ENCODE measurements at regions not wholly inside any gene's neighbourhood (a gene's known extent, or its start where the extent isn't known, plus 50 kb on each side); places are given as distances from the start of the nearest gene placed in this dataset.
"Not testable (repeated sequence)": the region's sequence is repeated elsewhere in the genome, so short reads cannot be mapped to it uniquely, and the experiment has no call there.

DNA sequence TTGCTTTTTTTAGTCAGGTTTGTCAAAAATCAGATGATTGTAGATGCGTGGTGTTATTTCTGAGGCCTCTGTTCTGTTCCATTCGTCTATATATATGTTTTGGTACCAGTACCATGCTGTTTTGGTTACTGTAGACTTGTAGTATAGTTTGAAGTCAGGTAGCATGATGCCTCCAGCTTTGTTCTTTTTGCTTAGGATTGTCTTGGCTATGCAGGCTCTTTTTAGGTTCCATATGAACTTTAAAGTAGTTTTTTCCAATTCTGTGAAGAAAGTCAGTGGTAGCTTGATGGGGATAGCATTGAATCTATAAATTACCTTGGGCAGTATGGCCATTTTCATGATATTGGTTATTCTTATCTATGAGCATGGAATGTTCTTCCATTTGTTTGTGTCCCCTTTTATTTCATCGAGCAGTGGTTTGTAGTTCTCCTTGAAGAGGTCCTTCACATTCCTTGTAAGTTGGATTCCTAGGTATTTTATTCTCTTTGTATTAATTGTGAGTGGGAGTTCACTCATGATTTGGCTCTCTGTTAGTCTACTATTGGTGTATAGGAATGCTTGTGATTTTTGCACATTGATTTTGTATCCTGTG lies 70.1 kb upstream of the TOP3B start:
- not testable (repeated sequence) for DNase-seq

DNA sequence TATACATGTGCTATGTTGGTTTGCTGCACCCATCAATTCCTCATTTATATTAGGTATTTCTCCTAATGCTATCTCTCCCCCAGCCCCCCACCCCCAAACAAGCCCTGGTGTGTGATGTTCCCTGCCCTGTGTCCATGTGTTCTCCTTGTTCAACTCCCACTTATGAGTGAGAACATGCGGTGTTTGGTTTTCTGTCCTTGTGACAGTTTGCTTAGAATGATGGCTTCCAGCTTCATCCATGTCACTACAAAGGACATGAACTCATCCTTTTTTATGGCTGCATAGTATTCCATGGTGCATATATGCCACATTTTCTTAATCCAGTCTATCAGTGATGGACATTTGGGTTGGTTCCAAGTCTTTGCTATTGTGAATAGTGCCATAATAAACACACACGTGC lies 68.4 kb upstream of the TOP3B start:
- DNase-seq: not testable (repeated sequence)

DNA sequence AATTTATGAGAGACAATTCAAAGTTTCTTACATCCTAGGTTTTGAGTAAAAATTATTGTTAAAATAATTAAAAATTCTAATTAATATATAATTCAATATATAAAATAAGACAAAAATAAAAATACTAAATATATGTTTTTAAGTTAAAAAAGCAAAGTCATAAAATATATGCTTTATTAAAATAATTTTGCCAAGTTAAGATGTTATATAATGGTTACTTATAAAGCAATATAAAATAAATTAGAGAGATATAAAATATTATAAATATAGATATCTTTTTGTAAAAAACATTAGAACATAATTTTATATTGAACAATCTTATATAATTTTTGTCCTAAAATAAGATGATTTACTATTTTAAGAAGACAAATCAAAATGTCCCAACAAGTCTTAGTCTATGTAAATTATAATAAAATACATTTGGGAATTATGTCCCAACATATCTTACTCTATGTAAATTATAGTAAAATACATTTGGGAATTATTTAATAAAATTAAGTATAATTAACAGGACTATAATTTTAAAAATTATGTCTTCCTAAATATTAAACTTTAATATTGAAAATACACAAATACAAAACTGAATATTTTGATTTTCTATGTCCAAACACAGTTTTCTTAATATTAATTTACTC lies 67.7 kb upstream of the TOP3B start:
- no peak for DNase-seq

DNA sequence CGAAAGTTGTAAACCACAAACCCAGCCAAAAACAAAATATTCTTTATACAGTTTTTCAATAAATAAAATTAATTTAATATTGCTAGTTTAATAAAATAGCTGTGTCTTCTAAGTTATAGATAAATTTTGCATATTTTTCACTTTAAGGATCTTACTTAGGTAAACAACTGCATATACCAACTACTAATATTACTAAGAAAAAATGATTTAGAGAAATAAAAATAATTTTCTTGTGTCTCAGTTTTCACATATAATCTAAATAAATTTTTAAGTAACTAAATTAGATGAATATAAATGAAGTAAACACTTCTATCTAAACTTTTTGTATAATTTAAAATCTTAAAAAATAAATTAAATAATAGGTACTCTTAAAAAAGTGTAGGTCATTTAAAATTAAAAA lies 67.1 kb upstream of the TOP3B start:
- DNase-seq: no peak

DNA sequence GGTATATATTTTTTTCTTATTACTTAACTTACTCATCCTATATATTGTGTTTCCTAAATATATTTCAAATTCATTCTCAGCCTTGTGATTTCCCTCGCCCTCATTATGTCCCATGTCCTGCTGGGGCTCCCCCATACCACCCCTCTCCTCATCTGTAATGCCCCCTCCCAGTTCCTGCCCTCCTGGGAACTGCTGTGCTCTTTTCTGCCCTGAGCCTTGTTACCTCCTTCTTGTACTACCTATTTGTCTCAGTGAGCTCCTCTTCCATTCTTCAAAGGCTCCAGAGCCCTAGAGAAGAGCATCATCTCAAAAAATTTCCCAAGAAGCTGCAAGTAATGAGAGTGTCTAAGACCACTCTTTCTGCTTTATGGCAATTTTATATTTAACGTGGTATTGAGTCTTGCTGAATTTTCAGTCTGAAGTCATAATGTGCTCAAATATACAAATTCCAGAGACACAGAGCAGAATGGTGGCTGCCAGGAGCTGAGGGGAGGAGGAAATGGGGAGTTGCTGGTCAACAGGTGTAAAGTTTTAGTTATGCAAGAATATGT lies 66.5 kb upstream of the TOP3B start:
- no peak for DNase-seq

DNA sequence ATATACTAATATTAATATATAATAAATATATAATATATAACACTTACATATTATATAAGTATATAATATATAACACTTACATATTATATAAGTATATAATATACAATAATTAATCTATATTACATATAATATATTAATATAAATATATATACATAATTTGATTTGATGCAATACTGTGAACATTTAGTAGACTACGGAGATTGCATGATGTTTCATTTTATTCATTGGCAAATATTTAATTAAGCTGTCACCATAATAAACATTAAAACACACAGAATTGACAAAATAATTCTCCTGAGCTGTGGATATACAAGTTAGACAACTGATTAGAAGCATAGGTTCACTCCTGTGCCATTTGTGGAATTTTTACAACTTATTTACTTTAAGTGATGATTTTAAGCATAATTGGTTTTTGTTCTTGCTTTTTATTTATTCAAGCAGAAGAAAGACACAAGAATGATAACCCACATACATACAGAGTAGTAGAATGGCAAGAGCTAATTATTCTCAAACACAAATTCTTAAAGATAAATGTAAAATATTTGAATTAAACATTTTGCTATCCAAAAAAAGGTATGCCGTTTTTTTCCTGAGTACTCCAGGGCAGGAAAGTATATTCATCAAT lies 65.8 kb upstream of the TOP3B start:
- no peak for DNase-seq

DNA sequence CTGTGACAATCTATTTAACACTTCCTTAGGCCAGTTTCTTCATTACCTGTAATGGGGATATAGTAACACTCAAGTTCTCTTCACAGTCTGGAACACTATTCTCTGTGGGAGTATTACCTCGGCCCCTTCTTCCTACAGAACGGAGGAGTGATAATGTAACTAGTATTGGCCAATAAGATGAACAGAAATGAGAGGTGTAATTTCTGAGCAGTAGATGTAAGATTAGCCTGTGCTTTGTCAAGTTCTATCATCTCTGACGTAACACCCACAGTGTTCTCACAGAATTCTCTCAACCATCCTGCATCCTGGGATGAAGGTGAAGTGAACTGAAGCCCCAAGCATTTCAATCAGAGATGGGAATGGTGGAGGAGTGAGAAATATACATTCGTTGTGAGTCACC lies 65.2 kb upstream of the TOP3B start:
- DNase-seq: no peak

DNA sequence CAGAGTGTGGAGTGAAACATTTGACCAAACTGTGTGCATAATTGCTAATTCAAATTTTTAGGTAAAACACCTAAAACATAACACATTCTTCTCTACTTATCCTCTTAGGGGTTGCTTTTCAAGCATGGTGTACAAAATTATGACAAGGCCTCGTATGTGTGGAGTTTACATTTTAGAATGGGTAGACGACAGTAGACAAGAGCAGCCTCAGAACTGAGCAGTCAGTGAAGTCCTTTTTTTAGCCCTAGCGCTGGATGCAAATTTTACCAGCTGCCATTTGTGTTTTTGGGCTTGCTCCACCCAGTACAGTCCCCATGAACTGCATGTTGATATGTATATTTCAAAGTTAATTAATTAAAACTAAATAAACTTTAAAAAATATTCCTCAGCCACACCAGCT lies 64.7 kb upstream of the TOP3B start:
- no peak for DNase-seq

DNA sequence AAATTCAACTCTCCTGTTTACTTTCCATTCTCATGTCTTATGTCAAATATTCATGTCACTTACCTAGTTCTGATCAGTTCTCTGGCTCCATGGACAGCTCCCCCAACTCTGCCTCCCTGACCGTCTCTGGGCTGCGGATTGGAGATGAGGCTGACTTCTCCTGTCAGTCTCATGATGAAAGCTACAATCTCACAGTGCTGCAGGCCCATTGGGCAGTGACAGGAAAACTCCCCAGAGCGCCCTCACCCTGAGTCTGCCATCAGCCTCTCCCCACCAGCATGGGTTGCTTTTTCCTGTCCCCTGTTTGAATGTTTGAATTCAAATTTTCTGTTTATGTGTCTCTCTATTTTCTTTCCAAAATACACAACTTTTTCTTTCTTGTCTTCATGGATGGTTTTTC lies 63.8 kb upstream of the TOP3B start:
- DNase-seq: no peak

DNA sequence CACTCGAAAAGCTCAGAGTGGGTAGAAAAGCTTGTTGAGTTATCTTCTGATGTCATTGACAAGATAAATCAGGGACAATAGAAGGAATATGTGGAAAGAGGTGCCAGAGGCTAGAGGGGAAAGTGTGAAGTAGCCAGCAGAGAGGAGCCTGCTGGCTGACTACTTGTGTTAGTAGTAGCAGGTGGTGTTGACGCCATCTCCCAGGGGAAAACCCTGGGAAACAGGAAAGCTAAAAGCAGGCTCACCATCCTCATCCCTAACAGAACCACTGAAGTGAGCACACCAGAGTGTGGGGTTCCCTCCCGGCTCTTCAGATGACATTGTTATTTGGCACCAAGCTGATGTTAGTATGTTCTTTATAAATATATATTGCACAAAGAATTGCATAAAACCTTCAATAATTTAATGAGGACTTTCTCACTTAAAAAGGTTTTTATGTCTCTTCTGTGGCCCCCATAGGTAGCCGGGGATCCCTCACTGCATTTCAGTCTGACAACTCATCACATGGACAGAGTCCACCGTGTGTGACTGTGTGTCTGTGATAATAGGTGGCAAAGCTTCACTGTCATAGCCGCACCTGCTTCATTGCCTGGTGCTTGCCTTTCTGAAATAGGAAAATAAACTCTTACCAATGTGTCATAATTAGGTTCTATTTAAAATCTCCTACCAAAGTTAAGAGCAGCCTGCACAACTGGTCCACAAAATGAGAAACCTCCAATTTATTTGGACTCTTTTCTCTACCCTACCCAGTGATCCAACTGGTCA lies 63.2 kb upstream of the TOP3B start:
- no peak for DNase-seq

DNA sequence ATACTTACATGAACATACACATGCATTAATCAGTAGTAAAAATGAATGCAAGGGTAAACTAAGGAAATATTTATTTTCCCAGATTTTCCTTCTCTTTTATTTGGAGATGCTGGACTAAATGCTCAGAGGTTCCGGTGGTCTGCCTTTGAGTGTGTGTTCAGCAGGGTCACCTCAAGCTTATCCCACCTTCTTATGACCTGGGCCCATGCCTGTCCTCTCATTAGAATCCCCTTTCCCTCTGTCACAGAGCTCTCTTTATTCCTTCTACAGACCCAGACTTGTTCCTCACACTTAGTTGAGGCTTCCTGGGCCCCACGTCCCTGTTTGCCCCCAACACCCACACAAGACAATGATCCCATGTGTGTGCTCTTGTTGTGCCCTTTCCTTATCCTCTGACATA lies 61.6 kb upstream of the TOP3B start:
- no peak for DNase-seq

DNA sequence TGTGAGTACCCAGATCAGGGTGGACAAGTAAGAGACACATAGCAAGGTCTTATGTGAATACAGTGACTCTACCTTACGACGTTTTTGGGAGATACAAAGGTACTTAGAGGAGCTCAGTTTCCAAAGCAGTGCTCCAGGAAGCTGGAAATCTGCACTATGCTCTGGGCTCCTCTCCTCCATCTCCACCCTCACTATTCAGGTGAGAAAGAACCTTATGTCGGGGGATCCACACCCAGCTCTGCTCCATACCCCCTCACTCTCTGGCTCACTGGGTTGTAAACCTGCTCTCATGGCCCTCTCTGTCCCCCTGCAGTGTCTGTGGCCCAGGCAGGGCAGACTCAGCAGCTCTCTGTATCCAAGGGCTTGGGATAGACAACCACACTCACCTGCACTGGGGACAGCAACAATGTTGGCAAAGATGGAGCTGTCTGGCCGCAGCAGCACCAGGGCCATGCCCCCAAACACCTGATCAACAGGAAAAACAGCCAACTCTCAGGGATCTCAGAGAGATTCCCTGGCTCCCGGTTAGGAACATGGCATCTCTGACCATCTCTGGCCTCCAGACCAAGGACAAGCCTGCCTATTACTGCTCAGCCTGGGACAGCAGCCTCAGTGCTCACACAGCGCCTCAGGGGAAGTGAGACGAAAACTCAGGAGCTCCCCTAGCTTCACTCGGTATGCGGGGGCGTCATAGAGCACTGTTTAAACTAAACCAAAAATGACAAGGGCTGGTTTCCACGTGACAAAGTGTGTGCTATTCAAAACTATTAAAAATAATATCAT lies 60.9 kb upstream of the TOP3B start:
- no peak for DNase-seq

DNA sequence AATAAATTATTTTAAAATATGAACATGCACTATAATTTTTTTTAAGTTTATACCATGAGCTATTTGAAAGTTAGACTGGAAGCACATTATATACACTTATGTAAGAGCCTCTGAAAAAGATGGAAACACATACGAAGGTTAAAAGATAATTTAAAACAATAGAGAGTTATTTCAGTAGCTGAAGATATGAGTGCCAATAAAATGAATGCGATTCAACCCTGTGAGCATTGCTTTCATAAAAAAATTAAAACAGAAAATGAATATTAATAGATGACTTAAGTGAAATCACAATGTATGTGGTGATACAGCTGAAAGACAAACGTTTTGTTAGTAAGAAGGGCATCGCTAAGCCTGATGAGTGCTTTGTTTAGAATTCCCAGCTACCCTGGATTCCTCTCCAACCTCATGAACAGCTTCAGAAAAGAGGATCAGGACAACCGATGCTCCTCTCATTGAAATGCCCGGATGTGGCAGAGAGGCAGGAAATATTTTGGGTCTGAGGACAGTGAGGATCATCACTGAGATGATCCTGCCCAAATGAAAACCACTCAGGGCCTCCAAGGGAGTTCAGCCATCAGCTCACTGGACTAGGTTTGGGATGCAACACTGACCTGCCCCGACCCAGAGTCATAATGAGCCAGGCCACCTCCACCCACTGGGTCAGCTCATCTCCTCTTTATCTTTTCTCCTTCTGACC lies 60.2 kb upstream of the TOP3B start:
- no peak for DNase-seq

DNA sequence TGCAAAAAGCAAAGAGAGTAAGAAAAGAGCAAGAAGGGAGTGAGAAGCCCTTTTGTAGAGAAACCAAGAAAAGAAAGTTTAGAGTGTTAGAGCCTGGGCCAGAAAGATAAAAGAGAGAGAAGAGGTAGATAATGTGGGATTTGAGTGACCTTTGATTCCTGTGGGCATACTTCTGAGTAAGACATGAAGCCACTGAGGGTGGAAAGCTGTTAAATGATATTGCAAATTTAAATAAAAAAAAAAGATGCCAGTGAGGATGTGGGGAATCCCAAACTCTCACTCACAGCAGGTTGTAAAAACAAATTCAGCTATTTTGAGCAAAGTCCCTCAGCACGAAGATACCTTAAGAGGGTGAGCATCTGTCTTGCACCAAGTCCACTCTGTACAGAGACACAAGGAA lies 59.4 kb upstream of the TOP3B start:
- no peak for DNase-seq

DNA sequence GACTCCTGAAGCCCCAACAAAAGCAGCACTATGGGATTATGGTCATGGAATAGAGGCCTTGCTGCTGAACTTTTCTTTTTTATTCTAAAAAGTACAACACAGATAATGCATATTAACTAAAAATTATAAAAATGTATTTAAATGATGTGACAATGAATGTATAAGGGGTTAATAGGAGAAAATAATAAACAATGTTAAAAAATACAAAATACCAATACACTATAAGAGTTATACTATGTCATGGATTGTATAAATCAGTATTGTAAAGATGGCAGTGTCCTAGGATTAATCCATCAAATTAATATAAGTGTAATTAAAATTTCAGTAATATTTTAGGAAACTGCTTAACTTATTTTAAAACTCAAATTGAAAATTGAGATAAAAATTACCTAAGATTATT lies 58.3 kb upstream of the TOP3B start:
- DNase-seq: no peak

DNA sequence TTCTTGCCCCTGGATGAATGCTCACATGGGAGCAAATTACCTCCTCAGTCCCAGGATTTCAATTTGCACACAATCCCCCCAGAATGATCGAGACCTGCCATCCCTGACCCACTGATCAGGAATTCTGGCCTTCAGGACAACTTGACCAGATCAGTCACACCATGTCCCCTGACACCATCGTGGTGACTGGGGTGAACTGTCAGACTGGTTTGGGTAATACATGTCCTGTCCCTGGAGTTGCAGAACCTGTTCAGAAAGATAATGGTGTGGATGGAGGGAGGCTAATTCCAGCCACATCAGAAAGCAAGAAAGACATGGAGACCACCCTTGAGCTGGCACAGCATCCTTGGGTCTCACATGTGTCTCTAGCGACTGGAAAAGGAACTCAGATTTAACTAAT lies 57.9 kb upstream of the TOP3B start:
- DNase-seq: no peak

DNA sequence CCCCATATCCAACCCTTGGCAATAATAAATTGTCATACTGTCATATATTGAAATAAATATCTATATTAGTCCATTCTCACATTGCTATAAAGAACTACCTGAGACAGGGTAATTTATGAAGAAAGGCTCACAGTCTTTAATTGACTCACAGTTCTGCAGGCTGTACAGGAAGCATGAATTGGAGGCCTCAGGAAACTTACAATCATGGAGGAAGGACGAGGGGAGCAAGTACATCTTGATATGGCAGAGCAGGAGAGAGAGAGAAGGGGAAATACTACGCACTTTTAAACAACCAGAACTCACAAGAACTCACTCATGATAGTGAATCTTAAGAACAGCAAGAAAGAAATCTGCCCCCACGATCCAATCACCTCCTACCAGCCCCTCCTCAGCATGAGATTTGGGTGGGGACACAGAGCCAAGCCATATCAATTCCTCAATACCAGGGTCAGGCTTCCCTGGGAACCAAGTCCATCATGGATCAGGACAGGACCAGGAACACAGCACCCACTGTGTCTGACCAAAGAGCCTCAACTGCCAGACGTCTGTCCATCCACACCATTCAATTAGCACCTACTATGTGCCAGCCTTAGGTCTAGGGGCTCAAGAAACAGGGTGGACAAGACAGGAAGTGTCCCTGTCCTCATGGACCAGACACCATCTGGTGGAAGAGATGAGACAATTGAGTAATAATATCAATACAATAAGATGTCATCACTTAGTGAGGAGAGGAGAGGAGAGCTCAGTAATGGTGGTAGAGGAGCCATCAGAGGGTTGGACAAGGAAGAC lies 56.9 kb upstream of the TOP3B start:
- no peak for DNase-seq

DNA sequence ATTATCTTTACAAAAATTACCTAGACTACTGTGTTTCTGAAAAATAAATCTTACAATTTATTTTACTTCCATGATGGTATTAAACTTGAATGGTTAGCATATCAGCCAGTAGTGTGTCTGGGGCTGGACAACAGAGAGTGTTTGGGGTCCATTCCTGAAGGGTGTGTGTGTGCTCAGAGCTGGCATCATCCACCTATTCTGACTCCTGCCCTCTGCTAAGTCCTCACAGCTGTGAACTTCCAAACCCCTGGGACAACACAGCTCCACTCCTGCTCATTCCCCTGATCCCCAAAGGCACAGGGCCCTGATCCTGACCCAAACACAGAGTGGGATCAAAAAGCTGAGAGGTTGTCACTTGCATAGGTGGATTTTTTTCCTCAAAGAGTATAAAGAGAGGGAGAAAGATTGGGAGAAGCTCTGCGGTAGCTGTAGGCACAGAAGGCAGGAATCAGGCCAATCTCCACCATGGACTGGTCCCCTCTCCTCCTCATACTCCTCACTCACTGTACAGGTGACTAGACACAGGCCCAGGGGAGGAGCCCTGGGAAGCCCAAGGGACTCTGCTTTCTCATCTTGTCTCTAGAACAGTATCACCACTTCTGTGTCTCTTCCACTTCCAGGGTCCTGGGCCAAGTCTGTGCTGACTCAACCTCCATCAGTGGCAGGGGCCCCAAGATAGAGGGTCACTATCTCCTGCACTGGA lies 55.7 kb upstream of the TOP3B start:
- DNase-seq: no peak

DNA sequence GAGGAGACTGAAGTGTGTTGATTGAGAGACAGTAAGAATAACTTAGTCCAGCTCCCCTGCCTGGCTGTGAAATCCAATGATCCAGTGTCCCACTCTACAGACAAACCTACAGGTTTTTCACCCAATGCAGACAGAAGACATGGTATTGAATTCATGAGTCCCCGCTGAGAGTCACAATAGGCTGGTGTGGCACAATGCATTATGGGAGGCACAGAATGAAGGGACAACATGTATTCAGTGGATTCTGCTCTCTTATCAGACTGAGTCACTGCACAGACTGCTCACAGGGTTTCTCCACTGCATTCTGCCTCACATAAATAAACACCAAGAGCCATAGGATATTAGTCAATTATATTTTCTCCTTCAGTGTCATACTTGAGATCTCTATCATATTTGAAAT lies 55.2 kb upstream of the TOP3B start:
- DNase-seq: no peak

DNA sequence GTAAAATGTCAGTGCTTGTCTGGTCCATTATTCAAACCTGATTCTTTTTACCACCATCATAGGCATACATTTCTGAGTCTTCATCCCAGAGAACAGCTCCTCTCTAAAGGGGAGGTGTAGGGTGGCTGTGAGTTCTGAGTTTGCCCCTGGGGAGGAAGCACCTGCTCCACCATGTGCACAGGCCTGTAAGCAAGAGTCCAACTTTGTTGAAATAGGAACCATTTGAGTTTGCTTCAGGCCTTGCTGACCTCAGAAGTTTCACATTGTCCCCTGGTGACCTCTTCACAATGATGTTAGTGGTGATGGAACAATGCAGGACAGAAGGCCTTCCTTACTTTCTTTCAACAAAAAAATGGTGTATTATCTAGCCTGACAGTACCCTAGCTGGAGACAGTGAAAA lies 54.6 kb upstream of the TOP3B start:
- no peak for DNase-seq

DNA sequence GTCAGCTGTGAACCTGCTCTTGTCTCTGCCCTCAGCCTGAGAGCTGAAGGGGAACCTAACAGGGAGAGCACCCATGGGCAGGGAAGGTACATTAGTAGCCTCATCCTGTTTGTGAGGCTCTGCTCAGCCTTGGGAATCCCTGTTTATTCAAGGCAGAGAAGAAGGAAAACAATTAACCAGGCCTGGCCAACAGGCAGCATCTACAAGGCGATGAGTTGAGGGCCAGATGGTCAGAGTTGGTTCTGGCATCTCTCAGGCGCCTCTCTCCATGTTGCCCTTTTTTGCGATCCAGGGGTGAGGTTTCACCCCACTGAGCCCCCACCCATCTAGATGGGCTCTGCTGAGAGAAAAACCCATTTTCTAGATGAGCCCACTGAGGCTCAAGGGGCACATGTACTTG lies 54.0 kb upstream of the TOP3B start:
- DNase-seq: no peak
